Kidney (tissue), 13 donors: ENCODE measurements at regions not wholly inside any gene's neighbourhood (a gene's known extent, or its start where the extent isn't known, plus 50 kb on each side); places are given as distances from the start of the nearest gene placed in this dataset.

ENCODE experiments used
- DNase-seq, 5 donors: peaks; one replicate each; pipeline ENCODE4 v3.0.0-alpha.2; 2013 to 2020
- FAIRE-seq: peaks from 2 replicates; lab custom pipeline; 2012; peaks lifted over from hg19 to GRCh38; lab: Jason Lieb, UNC
- H3K27ac ChIP-seq, 2 donors: one replicate each; pipeline ENCODE4 v1.7.0; 2013; ENCODE audit warnings: low read depth in 2 of 2, low read length in 2 of 2, inconsistent platforms in 1 of 2
- H3K27me3 ChIP-seq: one replicate; pipeline ENCODE4 v1.7.1; 2013; ENCODE audit warnings: low read length, inconsistent platforms; ENCODE audit not compliant: control insufficient read depth, insufficient read depth
- H3K36me3 ChIP-seq, 3 donors: one replicate each; pipeline versions ENCODE4 v1.7.0 to v1.7.1; 2013; ENCODE audit warnings: low read length in 3 of 3, control low read depth in 1 of 3, inconsistent platforms in 1 of 3; ENCODE audit not compliant: insufficient read depth in 3 of 3, control insufficient read depth in 2 of 3
- H3K4me1 ChIP-seq, 3 donors: one replicate each; pipeline versions ENCODE4 v1.7.0 to v1.7.1; 2013; ENCODE audit warnings: low read length in 3 of 3, inconsistent platforms in 1 of 3, low read depth in 1 of 3; ENCODE audit not compliant: control insufficient read depth in 2 of 3, insufficient read depth in 2 of 3
- H3K4me3 ChIP-seq, 3 donors: one replicate each; pipeline versions ENCODE4 v1.7.0 to v1.8.1; 2013; ENCODE audit warnings: low read length in 3 of 3, control low read depth in 1 of 3, inconsistent platforms in 1 of 3
- H3K9ac ChIP-seq, 3 donors: one replicate each; pipeline versions ENCODE4 v1.7.0 to v1.7.1; 2013; ENCODE audit warnings: low read length in 3 of 3, control low read depth in 1 of 3, inconsistent platforms in 1 of 3
- H3K9me3 ChIP-seq, 3 donors: one replicate each; pipeline versions ENCODE4 v1.7.0 to v1.7.1; 2013; ENCODE audit warnings: low read length in 3 of 3, control low read depth in 1 of 3, inconsistent platforms in 1 of 3; ENCODE audit not compliant: control insufficient read depth in 2 of 3, insufficient read depth in 1 of 3
- intact Hi-C: fragments of 100-400 bp; cut with DNase I; formaldehyde crosslinking; loops from one replicate; pipeline ENCODE4 v1.11.1; 2022
- TF ChIP-seq, protein P1 (sequence below): IDR thresholded peaks from 3 replicates; pipeline ENCODE4 v1.5.1; 2012; ENCODE audit warnings: mild to moderate bottlenecking, moderate library complexity, borderline replicate concordance; ENCODE audit not compliant: insufficient read depth; ENCODE audit errors: extremely low read depth
- donor health status: control.
- donor health status: control.
- donor health status: control.
- donor health status: control.
- donor health status: control.
- donor health status: DM: yes; HTN: yes; CAD: no.
- donor health status: Normal renal cell carcinoma (clear cell type).

DNA sequence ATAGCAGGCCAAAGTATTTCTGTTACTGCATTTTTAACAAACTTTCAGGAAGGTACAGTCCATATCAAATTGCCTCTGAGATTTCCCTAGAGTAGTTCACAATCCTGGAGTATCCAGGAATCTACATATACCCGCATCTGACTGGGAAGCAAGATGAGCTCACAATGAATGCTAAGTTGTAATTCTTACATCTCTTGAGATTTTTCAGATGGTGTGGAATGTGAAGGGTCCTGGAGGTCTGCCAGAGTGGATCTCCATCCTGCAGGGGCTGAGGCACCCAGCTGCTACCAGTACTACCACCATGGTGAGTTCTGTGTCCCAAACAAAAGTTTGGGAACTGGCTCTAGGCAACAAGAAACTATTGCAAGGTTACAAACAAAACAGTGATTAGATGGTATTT lies 156.7 kb upstream of the CCDC54 start:
- Histone ChIP-seq H3K9me3 (no peaks in the 10 kb centered on the region), H3K27ac (no peak overlapping the region), H3K4me3 (no peak overlapping the region), H3K27me3 (no peaks in the 10 kb centered on the region), H3K36me3 (no peaks in the 10 kb centered on the region), H3K9ac (no peak overlapping the region), H3K4me1 (no peaks in the 10 kb centered on the region)
- TF ChIP-seq, protein P1, sequence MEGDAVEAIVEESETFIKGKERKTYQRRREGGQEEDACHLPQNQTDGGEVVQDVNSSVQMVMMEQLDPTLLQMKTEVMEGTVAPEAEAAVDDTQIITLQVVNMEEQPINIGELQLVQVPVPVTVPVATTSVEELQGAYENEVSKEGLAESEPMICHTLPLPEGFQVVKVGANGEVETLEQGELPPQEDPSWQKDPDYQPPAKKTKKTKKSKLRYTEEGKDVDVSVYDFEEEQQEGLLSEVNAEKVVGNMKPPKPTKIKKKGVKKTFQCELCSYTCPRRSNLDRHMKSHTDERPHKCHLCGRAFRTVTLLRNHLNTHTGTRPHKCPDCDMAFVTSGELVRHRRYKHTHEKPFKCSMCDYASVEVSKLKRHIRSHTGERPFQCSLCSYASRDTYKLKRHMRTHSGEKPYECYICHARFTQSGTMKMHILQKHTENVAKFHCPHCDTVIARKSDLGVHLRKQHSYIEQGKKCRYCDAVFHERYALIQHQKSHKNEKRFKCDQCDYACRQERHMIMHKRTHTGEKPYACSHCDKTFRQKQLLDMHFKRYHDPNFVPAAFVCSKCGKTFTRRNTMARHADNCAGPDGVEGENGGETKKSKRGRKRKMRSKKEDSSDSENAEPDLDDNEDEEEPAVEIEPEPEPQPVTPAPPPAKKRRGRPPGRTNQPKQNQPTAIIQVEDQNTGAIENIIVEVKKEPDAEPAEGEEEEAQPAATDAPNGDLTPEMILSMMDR = no peak
- intact Hi-C loops = no loop called here
- FAIRE-seq (no peak), DNase-seq (no peak)

- FAIRE-seq (no peak), DNase-seq (no peak)
- Histone ChIP-seq H3K4me3 (no peak overlapping the region), H3K36me3 (no peaks in the 10 kb centered on the region), H3K27ac (no peak overlapping the region), H3K9ac (no peak overlapping the region), H3K27me3 (no peaks in the 10 kb centered on the region), H3K4me1 (no peaks in the 10 kb centered on the region), H3K9me3 (no peaks in the 10 kb centered on the region)
- TF ChIP-seq, protein P1 = no peak
- intact Hi-C loops = no loop called here
Observed at GRCh38 chr3:107221856-107222255, 155.4 kb upstream of the CCDC54 start.

- Histone ChIP-seq H3K9me3 (no peaks in the 10 kb centered on the region), H3K27me3 (no peaks in the 10 kb centered on the region), H3K4me3 (no peak overlapping the region), H3K4me1 (no peaks in the 10 kb centered on the region), H3K27ac (no peak overlapping the region), H3K9ac (no peak overlapping the region), H3K36me3 (no peaks in the 10 kb centered on the region)
- FAIRE-seq = no peak
- TF ChIP-seq, protein P1 = no peak
- DNase-seq = no peak
- intact Hi-C loops = no loop called here
Observed at GRCh38 chr3:107222907-107223306, 154.3 kb upstream of the CCDC54 start.

- FAIRE-seq (no peak), DNase-seq (no peak)
- Histone ChIP-seq H3K27me3 (no peaks in the 10 kb centered on the region), H3K4me1 (no peaks in the 10 kb centered on the region), H3K4me3 (no peak overlapping the region), H3K9me3 (no peaks in the 10 kb centered on the region), H3K9ac (no peak overlapping the region), H3K27ac (no peak overlapping the region), H3K36me3 (no peaks in the 10 kb centered on the region)
- intact Hi-C loops = no loop called here
- TF ChIP-seq, protein P1 = no peak
Observed at GRCh38 chr3:107224026-107224596, 153.1 kb upstream of the CCDC54 start.
